ENCODE measurements at regions not wholly inside any gene's neighbourhood (a gene's known extent, or its start where the extent isn't known, plus 50 kb on each side); places are given as distances from the start of the nearest gene placed in this dataset.

DNA sequence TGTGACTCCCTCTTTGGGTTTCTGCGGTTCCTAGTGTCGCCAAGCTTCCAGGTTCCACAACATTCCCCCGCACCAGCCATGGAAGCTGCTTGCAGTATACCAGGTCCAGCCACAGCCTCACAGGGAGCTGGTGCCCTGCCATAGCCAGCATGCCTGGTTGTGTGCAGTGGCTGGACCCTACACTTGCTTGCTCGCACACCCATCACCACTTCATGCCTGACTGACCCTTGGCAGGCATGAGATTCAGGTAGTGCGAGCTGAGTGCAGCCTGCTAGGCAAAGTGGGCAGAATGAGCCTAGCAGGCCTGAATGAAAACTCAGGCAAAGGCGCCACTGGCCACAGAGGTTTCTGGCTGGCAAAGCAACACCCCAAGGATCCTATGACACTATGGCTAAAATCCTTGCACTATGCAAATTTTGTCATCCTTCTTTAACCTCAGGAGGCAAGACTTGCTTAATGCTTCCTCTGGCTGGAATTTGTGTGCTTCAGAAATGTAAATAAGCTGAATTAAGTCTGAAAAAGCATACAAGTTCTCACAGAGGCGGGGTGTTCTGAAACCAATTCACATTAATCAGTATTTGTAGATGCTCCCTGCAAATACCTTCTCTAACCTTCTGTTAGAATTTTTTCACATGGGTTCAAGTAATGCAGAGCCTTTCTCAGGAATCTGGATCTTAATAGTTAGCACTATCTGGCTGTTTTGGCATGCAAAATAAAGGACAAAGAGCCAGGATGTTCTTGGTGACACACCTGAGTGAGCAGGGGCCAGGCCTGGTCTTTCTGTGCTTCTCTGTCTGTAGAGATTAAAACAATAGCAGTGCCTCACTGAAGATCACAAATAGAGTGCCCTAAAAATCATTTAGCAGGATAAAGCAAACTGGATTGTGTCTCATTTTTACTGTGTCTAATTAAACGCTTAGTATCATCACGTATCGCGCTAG is 256.9 kb downstream of the GPATCH2 start:
- Histone ChIP-seq H3K4me1 (no peaks in the 10 kb centered on the region), H3K4me3 (no peak overlapping the region), H3K27ac (no peak overlapping the region), H3K9me3 (peaks cover 0 to 4% (median 0%) of the 10 kb centered on the region in 4 donors), H3K36me3 (no peaks in the 10 kb centered on the region), H3K27me3 (no peaks in the 10 kb centered on the region)
- intact Hi-C loops (cut with DNase I): no loop called here
- WGBS, 2 donors: 82 to 94% methylated on average over 11 of the region's 11 CpGs
- TF ChIP-seq POLR2A (IDR thresholded peaks at IDR 0.05) (no peak), EP300 (IDR thresholded peaks at IDR 0.05) (no peak), POLR2AphosphoS5 (IDR thresholded peaks at IDR 0.05) (no peak)
- TF ChIP-seq, protein P1, sequence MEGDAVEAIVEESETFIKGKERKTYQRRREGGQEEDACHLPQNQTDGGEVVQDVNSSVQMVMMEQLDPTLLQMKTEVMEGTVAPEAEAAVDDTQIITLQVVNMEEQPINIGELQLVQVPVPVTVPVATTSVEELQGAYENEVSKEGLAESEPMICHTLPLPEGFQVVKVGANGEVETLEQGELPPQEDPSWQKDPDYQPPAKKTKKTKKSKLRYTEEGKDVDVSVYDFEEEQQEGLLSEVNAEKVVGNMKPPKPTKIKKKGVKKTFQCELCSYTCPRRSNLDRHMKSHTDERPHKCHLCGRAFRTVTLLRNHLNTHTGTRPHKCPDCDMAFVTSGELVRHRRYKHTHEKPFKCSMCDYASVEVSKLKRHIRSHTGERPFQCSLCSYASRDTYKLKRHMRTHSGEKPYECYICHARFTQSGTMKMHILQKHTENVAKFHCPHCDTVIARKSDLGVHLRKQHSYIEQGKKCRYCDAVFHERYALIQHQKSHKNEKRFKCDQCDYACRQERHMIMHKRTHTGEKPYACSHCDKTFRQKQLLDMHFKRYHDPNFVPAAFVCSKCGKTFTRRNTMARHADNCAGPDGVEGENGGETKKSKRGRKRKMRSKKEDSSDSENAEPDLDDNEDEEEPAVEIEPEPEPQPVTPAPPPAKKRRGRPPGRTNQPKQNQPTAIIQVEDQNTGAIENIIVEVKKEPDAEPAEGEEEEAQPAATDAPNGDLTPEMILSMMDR (IDR thresholded peaks at IDR 0.05): no peak
- DNase-seq: no peak

DNA sequence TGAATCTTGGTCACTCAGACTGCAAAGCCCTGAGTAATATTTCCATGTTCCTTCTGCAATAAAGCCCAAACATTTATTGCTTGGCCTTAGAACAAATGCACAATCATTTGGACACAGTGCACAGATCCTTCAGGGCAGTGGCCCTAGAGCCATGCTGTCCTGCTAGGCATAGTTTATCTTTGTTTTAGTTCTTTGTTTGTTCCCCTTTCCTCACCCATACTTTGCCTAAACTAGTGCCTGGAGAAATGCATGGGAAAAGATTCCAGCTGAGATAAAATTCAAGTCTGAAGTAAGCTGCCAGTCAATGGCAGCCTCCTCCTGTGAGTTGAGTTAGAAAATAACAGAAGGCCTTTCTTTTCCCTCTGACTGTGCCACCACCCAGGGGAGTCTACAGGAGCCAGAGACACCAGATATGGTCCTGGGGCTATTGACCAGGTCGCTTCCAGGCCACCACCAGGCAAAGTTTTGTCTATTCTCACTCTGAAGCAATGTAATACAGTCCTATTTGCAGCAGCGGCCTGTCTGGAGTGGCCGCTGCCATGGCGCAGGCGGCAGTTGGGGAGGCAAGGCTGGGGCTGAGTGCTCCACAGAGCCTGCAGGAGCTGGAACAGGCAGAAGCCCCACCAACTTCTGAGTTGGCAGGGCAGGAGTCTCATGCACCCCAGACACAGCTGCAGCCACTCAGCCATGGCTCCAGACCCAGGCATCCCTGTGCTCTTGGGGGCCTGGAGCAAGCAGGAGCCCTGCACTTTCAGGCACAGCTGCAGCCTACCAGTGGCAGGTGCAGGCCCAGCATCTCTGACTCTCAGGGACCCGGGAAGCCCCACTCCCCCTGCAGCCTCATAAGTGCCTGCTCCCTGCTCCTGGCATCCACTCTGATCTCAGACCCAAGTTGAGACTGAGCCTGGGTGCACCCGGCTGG is 258.6 kb downstream of the GPATCH2 start:
- Histone ChIP-seq H3K27me3 (no peaks in the 10 kb centered on the region), H3K4me1 (no peaks in the 10 kb centered on the region), H3K9me3 (peaks cover 0 to 2% (median 0%) of the 10 kb centered on the region in 4 donors), H3K4me3 (no peak overlapping the region), H3K36me3 (no peaks in the 10 kb centered on the region), H3K27ac (no peak overlapping the region)
- TF ChIP-seq POLR2A (IDR thresholded peaks at IDR 0.05) (no peak), POLR2AphosphoS5 (IDR thresholded peaks at IDR 0.05) (no peak), EP300 (IDR thresholded peaks at IDR 0.05) (no peak)
- TF ChIP-seq, protein P1 (IDR thresholded peaks at IDR 0.05): no peak
- DNase-seq: no peak
- WGBS, 2 donors: 88 to 90% methylated on average over 7 of the region's 7 CpGs
- intact Hi-C loops (cut with DNase I): no loop called here

DNA sequence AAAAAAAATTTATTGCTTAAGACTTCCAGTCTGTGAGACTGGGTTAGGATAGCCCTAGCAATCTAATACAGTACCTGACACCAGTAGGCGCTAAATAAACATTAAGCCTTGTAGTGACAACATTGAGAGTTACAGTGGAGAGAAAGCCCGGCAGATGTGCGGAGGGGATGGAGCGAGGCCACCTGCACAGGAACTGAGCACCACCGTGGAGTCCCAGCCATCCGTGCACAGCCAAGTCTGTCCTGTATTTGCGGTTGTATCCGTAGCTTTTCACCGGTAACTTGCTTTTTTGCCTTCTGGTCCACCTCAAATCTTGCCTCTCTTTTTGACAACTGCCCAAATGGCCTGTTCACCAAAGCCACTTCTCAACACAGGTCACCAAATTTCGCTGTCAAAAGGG is 260.1 kb downstream of the GPATCH2 start:
- no peaks in the 10 kb centered on the region for H3K36me3 ChIP-seq
- 88 to 93% methylated on average over 10 of the region's 10 CpGs for WGBS, 2 donors
- DNase-seq: no peak
- no peaks in the 10 kb centered on the region for H3K27me3 ChIP-seq
- no peak overlapping the region for H3K4me3 ChIP-seq
- no peaks in the 10 kb centered on the region for H3K4me1 ChIP-seq
- no peak overlapping the region for H3K27ac ChIP-seq
- no peaks in the 10 kb centered on the region for H3K9me3 ChIP-seq
- no peak for TF ChIP-seq EP300 (IDR thresholded peaks at IDR 0.05)
- no peak for TF ChIP-seq POLR2AphosphoS5 (IDR thresholded peaks at IDR 0.05)
- TF ChIP-seq, protein P1 (IDR thresholded peaks at IDR 0.05): no peak
- no peak for TF ChIP-seq POLR2A (IDR thresholded peaks at IDR 0.05)
- intact Hi-C loops (cut with DNase I): no loop called here

DNA sequence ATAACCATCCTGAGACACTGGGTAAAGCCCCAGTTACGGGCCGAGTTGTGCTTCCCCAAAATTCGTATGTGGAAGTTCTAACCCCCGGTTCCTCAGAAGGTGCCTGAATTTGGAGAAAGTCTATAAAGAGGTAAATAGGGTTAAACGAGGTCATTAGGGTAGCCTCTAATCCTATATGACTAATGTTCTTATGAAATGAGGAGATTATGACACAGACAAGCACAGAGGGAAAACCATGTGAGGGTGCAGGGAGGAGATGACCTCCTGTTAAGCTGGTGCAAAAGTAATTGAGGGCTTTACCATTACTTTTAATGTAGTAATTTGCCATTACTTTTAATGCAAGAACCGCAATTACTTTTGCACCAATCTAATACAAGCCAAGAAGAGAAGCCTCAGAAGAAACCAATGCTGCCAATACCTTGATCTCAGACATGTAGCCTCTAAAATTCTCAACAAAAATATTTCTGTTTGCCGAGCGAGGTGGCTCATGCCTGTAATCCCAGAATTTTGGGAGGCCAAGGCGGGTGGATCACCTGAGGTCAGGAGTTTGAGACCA is 260.8 kb downstream of the GPATCH2 start:
- no peak for TF ChIP-seq POLR2A (IDR thresholded peaks at IDR 0.05)
- TF ChIP-seq, protein P1 (IDR thresholded peaks at IDR 0.05): no peak
- TF ChIP-seq POLR2AphosphoS5 (IDR thresholded peaks at IDR 0.05): no peak
- TF ChIP-seq EP300 (IDR thresholded peaks at IDR 0.05): no peak
- DNase-seq: no peak
- Histone ChIP-seq H3K4me3 (no peak overlapping the region), H3K27ac (no peak overlapping the region), H3K27me3 (no peaks in the 10 kb centered on the region), H3K36me3 (no peaks in the 10 kb centered on the region), H3K9me3 (no peaks in the 10 kb centered on the region), H3K4me1 (no peaks in the 10 kb centered on the region)
- intact Hi-C loops (cut with DNase I): no loop called here
- WGBS, 2 donors: 75 to 87% methylated on average over 9 of the region's 9 CpGs
